SK-N-SH (cell line): ENCODE measurements at regions not wholly inside any gene's neighbourhood (a gene's known extent, or its start where the extent isn't known, plus 50 kb on each side); places are given as distances from the start of the nearest gene placed in this dataset.

Experiments used
- CTCF ChIA-PET: fragments of 300-600, 350-600 bp; formaldehyde crosslinking; extraction: SDS; loops from one replicate; lab custom pipeline; 2021; lab: Yijun Ruan, JAX
- POLR2A ChIA-PET: fragments of 350-600 bp; sonication (Branson Sonifier 250); formaldehyde crosslinking; extraction: SDS; loops from one replicate; lab custom pipeline; 2020; ENCODE audit warnings: antibody characterized with exemption, inconsistent platforms; lab: Yijun Ruan, JAX
- DNase-seq: peaks from one replicate; pipeline ENCODE4 v3.0.0; 2012
- H2AFZ ChIP-seq: fragments of 200-600 bp; sonication (generic); 2 replicates; pipeline ENCODE4 v1.8.1; 2016; ENCODE audit warnings: antibody characterized with exemption, mild to moderate bottlenecking, low read depth
- H3F3A ChIP-seq: fragments of 200-600 bp; sonication (generic); replicated peaks from 2 replicates; pipeline ENCODE3; 2016; ENCODE audit warnings: antibody characterized with exemption, mild to moderate bottlenecking; ENCODE audit not compliant: insufficient read depth
- H3K27ac ChIP-seq, 2 experiments: fragments of 200-500 bp in 1 of 2; fragments of 200-600 bp in 1 of 2; sonication (Bioruptor generic) in 1 of 2; sonication (generic), shearing (Covaris generic) in 1 of 2; 2 replicates each; pipeline versions ENCODE4 v1.5.1 to v1.6.1; 2014 to 2016; ENCODE audit warnings: low read depth in 2 of 2, inconsistent platforms in 1 of 2, low read length in 1 of 2, mild to moderate bottlenecking in 1 of 2, mixed read lengths in 1 of 2
- H3K27me3 ChIP-seq: fragments of 200-600 bp; sonication (generic), shearing (Covaris generic); 2 replicates; pipeline ENCODE4 v1.6.1; 2016; ENCODE audit warnings: mixed run types; ENCODE audit not compliant: insufficient read depth
- H3K36me3 ChIP-seq, 2 experiments: fragments of 200-500 bp in 1 of 2; fragments of 200-600 bp in 1 of 2; sonication (Bioruptor generic) in 1 of 2; sonication (generic) in 1 of 2; replicated peaks in 1 of 2; 2 replicates each; pipeline versions ENCODE3 to v1.5.1; 2014 to 2016; ENCODE audit warnings: low read length in 1 of 2, mild to moderate bottlenecking in 1 of 2; ENCODE audit not compliant: insufficient read depth in 2 of 2, control insufficient read depth in 1 of 2
- H3K4me1 ChIP-seq, 2 experiments: fragments of 200-500 bp in 1 of 2; fragments of 200-600 bp in 1 of 2; sonication (Bioruptor generic) in 1 of 2; sonication (generic), shearing (Covaris generic) in 1 of 2; 2 replicates each; pipeline versions ENCODE4 v1.5.1 to v1.6.1; 2014 to 2016; ENCODE audit warnings: low read depth in 1 of 2, low read length in 1 of 2, mixed run types in 1 of 2; ENCODE audit not compliant: insufficient read depth in 2 of 2, control insufficient read depth in 1 of 2
- H3K4me2 ChIP-seq: fragments of 200-600 bp; sonication (generic), shearing (Covaris generic); 2 replicates; pipeline ENCODE4 v1.6.1; 2017; ENCODE audit warnings: mixed run types
- H3K4me3 ChIP-seq, 2 experiments: fragments of 200-500 bp in 1 of 2; fragments of 200-600 bp in 1 of 2; sonication (Bioruptor generic) in 1 of 2; sonication (generic), shearing (Covaris generic) in 1 of 2; 2 replicates each; pipeline versions ENCODE4 v1.5.1 to v1.8.1; 2014 to 2016; ENCODE audit warnings: low read depth in 2 of 2, inconsistent platforms in 1 of 2, low read length in 1 of 2, mild to moderate bottlenecking in 1 of 2, mixed read lengths in 1 of 2, moderate library complexity in 1 of 2
- H3K79me2 ChIP-seq: fragments of 200-600 bp; sonication (generic); 2 replicates; pipeline ENCODE4 v1.8.1; 2017; ENCODE audit warnings: mild to moderate bottlenecking; ENCODE audit not compliant: insufficient read depth
- H3K9ac ChIP-seq: fragments of 200-600 bp; sonication (generic); 2 replicates; pipeline ENCODE4 v1.6.1; 2017; ENCODE audit warnings: mixed run types
- H3K9me2 ChIP-seq: fragments of 200-600 bp; sonication (generic); 2 replicates; pipeline ENCODE4 v1.6.1; 2017; ENCODE audit warnings: mixed run types
- H3K9me3 ChIP-seq: fragments of 200-600 bp; sonication (generic); 2 replicates; pipeline ENCODE4 v1.6.1; 2017; ENCODE audit warnings: mixed run types, mild to moderate bottlenecking, moderate library complexity
- H4K20me1 ChIP-seq: fragments of 200-600 bp; sonication (generic); 2 replicates; pipeline ENCODE4 v1.6.1; 2017; ENCODE audit warnings: mild to moderate bottlenecking, mixed run types; ENCODE audit not compliant: insufficient read depth
- CHD2 ChIP-seq: fragments of 150-350 bp; IDR thresholded peaks from 2 replicates; pipeline ENCODE4 v1.6.1; 2018; ENCODE audit warnings: low read length; ENCODE audit not compliant: partially characterized antibody
- ELF1 ChIP-seq: IDR thresholded peaks from 2 replicates; pipeline ENCODE4 v1.4.0; 2012
- EZH2phosphoT487 ChIP-seq: fragments of 200-600 bp; sonication (generic); IDR thresholded peaks from 2 replicates; pipeline ENCODE4 v1.6.1; 2017; ENCODE audit warnings: low read depth, mixed run types, mild to moderate bottlenecking, antibody characterized with exemption, moderate library complexity, borderline replicate concordance
- FOXJ3 ChIP-seq: sonication (generic); formaldehyde crosslinking; IDR thresholded peaks from 2 replicates; pipeline ENCODE4 v1.5.1; 2020; ENCODE audit warnings: mild to moderate bottlenecking, missing genetic modification reagents
- FOXM1 ChIP-seq: IDR thresholded peaks from 2 replicates; pipeline ENCODE4 v1.4.0; 2012; ENCODE audit warnings: low read depth, mild to moderate bottlenecking
- GABPA ChIP-seq: IDR thresholded peaks from 2 replicates; pipeline ENCODE4 v1.4.0; 2012; ENCODE audit warnings: low read depth, mild to moderate bottlenecking
- GATA2 ChIP-seq: sonication (generic); formaldehyde crosslinking; IDR thresholded peaks from 2 replicates; pipeline ENCODE4 v1.5.0; 2020; ENCODE audit warnings: mild to moderate bottlenecking, missing genetic modification reagents
- JUND ChIP-seq: IDR thresholded peaks from 2 replicates; pipeline ENCODE4 v1.4.0; 2012
- MEF2A ChIP-seq: IDR thresholded peaks from 2 replicates; pipeline ENCODE4 v1.4.0; 2012; ENCODE audit warnings: low read depth, borderline replicate concordance
- NFIC ChIP-seq: IDR thresholded peaks from 2 replicates; pipeline ENCODE4 v1.4.0; 2012; ENCODE audit warnings: borderline replicate concordance
- NRF1 ChIP-seq: IDR thresholded peaks from 2 replicates; pipeline ENCODE4 v1.6.1; 2012; ENCODE audit warnings: low read depth, mild to moderate bottlenecking, low read length
- POLR2AphosphoS5 ChIP-seq: IDR thresholded peaks from 2 replicates; pipeline ENCODE4 v1.6.1; 2012; ENCODE audit warnings: low read depth, low read length
- RAD21 ChIP-seq: IDR thresholded peaks from 2 replicates; pipeline ENCODE4 v1.6.1; 2012; ENCODE audit warnings: mild to moderate bottlenecking, low read length
- RXRA ChIP-seq: IDR thresholded peaks from 2 replicates; pipeline ENCODE4 v1.4.0; 2012; ENCODE audit warnings: low read depth, mild to moderate bottlenecking, borderline replicate concordance
- SIN3A ChIP-seq: IDR thresholded peaks from 2 replicates; pipeline ENCODE4 v1.6.1; 2012; ENCODE audit warnings: low read depth, mild to moderate bottlenecking, low read length, moderate library complexity, borderline replicate concordance
- SMC3 ChIP-seq: IDR thresholded peaks from 2 replicates; pipeline ENCODE4 v1.6.1; 2012; ENCODE audit warnings: low read depth, low read length, improper control_type of control experiment
- TAF1 ChIP-seq: IDR thresholded peaks from 2 replicates; pipeline ENCODE4 v1.6.1; 2012; ENCODE audit warnings: low read depth, mild to moderate bottlenecking, low read length, moderate library complexity, borderline replicate concordance
- USF1 ChIP-seq: IDR thresholded peaks from 2 replicates; pipeline ENCODE4 v1.4.0; 2012; ENCODE audit warnings: low read depth, borderline replicate concordance
- USF2 ChIP-seq: fragments of 150-350 bp; IDR thresholded peaks from 2 replicates; pipeline ENCODE4 v1.6.1; 2017; ENCODE audit warnings: antibody characterized with exemption, low read length, low read depth, borderline replicate concordance
- YY1 ChIP-seq: IDR thresholded peaks from 2 replicates; pipeline ENCODE4 v1.4.0; 2012; ENCODE audit warnings: low read depth, mild to moderate bottlenecking
- WGBS: methylation state at CpG from one replicate; pipeline ENCODE4 v1.1.6; 2017; ENCODE audit warnings: low lambda C conversion rate; 5-methylcytosine and 5-hydroxymethylcytosine counted together
- TF ChIP-seq, protein P1 (sequence below): IDR thresholded peaks from 2 replicates; pipeline ENCODE4 v1.4.0; 2012; ENCODE audit warnings: low read depth, borderline replicate concordance
- TF ChIP-seq, protein P2 (sequence below): fragments of 150-350 bp; IDR thresholded peaks from 2 replicates; pipeline ENCODE4 v1.6.1; 2016; ENCODE audit warnings: mild to moderate bottlenecking, low read depth, low read length

- Histone ChIP-seq H3K9me2 (no peaks in the 10 kb centered on the region), H3K4me2 (no peak overlapping the region), H3K4me3 (no peak overlapping the region), H3K9me3 (no peaks in the 10 kb centered on the region), H3K36me3 (no peaks in the 10 kb centered on the region), H3K9ac (no peak overlapping the region), H3F3A (peaks cover 5% of the 10 kb centered on the region), H3K27ac (no peak overlapping the region; a peak in 1 of 4 replicates), H2AFZ (no peak overlapping the region), H4K20me1 (no peaks in the 10 kb centered on the region), H3K4me1 (peaks cover 4 to 28% of the 10 kb centered on the region in 2 experiments; a peak in 2 of 4 replicates), H3K79me2 (no peaks in the 10 kb centered on the region), H3K27me3 (no peaks in the 10 kb centered on the region)
- ChIA-PET POLR2A (no interaction called here), CTCF (interaction anchor here (1.7 to 5.4 kb wide), 3 partner anchors 13 to 131 kb away, joined by 4 to 28 read pairs (median 4); no protein-coding TSS in a partner anchor)
- DNase-seq: no peak
- no peak for TF ChIP-seq EZH2phosphoT487
- no peak for TF ChIP-seq GABPA
- no peak for TF ChIP-seq MEF2A
- no peak for TF ChIP-seq ELF1
- TF ChIP-seq USF2: no peak
- no peak for TF ChIP-seq SMC3
- TF ChIP-seq POLR2AphosphoS5: no peak
- TF ChIP-seq FOXJ3 (CRISPR knock-in tag): no peak
- TF ChIP-seq NFIC: no peak
- TF ChIP-seq, protein P1, sequence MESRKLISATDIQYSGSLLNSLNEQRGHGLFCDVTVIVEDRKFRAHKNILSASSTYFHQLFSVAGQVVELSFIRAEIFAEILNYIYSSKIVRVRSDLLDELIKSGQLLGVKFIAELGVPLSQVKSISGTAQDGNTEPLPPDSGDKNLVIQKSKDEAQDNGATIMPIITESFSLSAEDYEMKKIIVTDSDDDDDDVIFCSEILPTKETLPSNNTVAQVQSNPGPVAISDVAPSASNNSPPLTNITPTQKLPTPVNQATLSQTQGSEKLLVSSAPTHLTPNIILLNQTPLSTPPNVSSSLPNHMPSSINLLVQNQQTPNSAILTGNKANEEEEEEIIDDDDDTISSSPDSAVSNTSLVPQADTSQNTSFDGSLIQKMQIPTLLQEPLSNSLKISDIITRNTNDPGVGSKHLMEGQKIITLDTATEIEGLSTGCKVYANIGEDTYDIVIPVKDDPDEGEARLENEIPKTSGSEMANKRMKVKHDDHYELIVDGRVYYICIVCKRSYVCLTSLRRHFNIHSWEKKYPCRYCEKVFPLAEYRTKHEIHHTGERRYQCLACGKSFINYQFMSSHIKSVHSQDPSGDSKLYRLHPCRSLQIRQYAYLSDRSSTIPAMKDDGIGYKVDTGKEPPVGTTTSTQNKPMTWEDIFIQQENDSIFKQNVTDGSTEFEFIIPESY: no peak
- TF ChIP-seq GATA2 (CRISPR knock-in tag): no peak
- TF ChIP-seq YY1: no peak
- TF ChIP-seq TAF1: no peak
- TF ChIP-seq NRF1: no peak
- WGBS: 67% methylated on average over 1 of the region's 1 CpG
These were observed 111.1 kb upstream of the ACSL4 start for GRCh38 chrX:109843963-109844751.

- H3K79me2 ChIP-seq: no peaks in the 10 kb centered on the region
- H3K36me3 ChIP-seq: no peaks in the 10 kb centered on the region
- no peaks in the 10 kb centered on the region for H4K20me1 ChIP-seq
- WGBS: 47% methylated on average over 4 of the region's 4 CpGs
- H3K27ac ChIP-seq: no peak overlapping the region
- peaks cover 5% of the 10 kb centered on the region for H3F3A ChIP-seq
- CTCF ChIA-PET: interaction anchor here (1.7 to 5.4 kb wide), 3 partner anchors 12 to 132 kb away, joined by 4 to 28 read pairs (median 4); no protein-coding TSS in a partner anchor
- no peaks in the 10 kb centered on the region for H3K27me3 ChIP-seq
- H2AFZ ChIP-seq: no peak overlapping the region
- no peak overlapping the region for H3K4me3 ChIP-seq
- POLR2A ChIA-PET: no interaction called here
- H3K9me3 ChIP-seq: no peaks in the 10 kb centered on the region
- H3K9me2 ChIP-seq: no peaks in the 10 kb centered on the region
- peaks cover 4 to 23% of the 10 kb centered on the region in 2 experiments; a peak in 2 of 4 replicates for H3K4me1 ChIP-seq
- DNase-seq: no peak
- no peak overlapping the region for H3K9ac ChIP-seq
- H3K4me2 ChIP-seq: no peak overlapping the region
- TF ChIP-seq USF1 (no peak), RAD21 (no peak), YY1 (no peak), ELF1 (no peak), JUND (no peak), FOXM1 (no peak), CHD2 (no peak), RXRA (no peak), SIN3A (no peak), NRF1 (no peak), SMC3 (no peak)
- TF ChIP-seq, protein P2, sequence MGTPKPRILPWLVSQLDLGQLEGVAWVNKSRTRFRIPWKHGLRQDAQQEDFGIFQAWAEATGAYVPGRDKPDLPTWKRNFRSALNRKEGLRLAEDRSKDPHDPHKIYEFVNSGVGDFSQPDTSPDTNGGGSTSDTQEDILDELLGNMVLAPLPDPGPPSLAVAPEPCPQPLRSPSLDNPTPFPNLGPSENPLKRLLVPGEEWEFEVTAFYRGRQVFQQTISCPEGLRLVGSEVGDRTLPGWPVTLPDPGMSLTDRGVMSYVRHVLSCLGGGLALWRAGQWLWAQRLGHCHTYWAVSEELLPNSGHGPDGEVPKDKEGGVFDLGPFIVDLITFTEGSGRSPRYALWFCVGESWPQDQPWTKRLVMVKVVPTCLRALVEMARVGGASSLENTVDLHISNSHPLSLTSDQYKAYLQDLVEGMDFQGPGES: no peak
These were observed 111.9 kb upstream of the ACSL4 start for GRCh38 chrX:109844986-109845385.
